Kidney tubule cell (primary cell): ENCODE measurements at regions not wholly inside any gene's neighbourhood (a gene's known extent, or its start where the extent isn't known, plus 50 kb on each side); places are given as distances from the start of the nearest gene placed in this dataset.
"Not testable (repeated sequence)": the region's sequence is repeated elsewhere in the genome, so short reads cannot be mapped to it uniquely, and the experiment has no call there.

Experiments used
- DNase-seq: peaks from one replicate; pipeline ENCODE4 v3.0.0-alpha.2; 2018; ENCODE audit warnings: low spot score

- DNase-seq = no peak
Observed at GRCh38 chr13:64675255-64675892, 2554.8 kb downstream of the PCDH9 start.

GRCh38 chr13:64674126-64674525 is 2556.0 kb downstream of the PCDH9 start:
- DNase-seq = no peak

GRCh38 chr13:64672751-64673150 is 2557.4 kb downstream of the PCDH9 start:
- DNase-seq = no peak

GRCh38 chr13:64662887-64663593 is 2567.1 kb downstream of the PCDH9 start:
- DNase-seq = no peak

GRCh38 chr13:64648293-64648692 is 2581.8 kb downstream of the PCDH9 start:
- no peak for DNase-seq

- no peak for DNase-seq
Observed at GRCh38 chr13:64643066-64643465, 2587.1 kb downstream of the PCDH9 start.

GRCh38 chr13:64640002-64640401 is 2590.1 kb downstream of the PCDH9 start:
- no peak for DNase-seq

- DNase-seq = no peak
Observed at GRCh38 chr13:64639206-64639605, 2590.9 kb downstream of the PCDH9 start.

GRCh38 chr13:64633948-64634347 is 2596.2 kb downstream of the PCDH9 start:
- DNase-seq = no peak

GRCh38 chr13:64627654-64628053 is 2602.5 kb downstream of the PCDH9 start:
- no peak for DNase-seq

GRCh38 chr13:64626105-64626504 is 2604.0 kb downstream of the PCDH9 start:
- DNase-seq = no peak

GRCh38 chr13:64617231-64617630 is 2612.9 kb downstream of the PCDH9 start:
- DNase-seq = no peak

GRCh38 chr13:64591971-64592370 is 2638.2 kb downstream of the PCDH9 start:
- peak; percentile 1 for DNase-seq

- DNase-seq = no peak
Observed at GRCh38 chr13:64579331-64579730, 2650.8 kb downstream of the PCDH9 start.

GRCh38 chr13:64568748-64569147 is 2661.4 kb downstream of the PCDH9 start:
- DNase-seq = no peak

- not testable (repeated sequence) for DNase-seq
Observed at GRCh38 chr13:64558031-64558430, 2672.1 kb downstream of the PCDH9 start.

- DNase-seq = no peak
Observed at GRCh38 chr13:64556376-64556775, 2673.8 kb downstream of the PCDH9 start.

- DNase-seq = no peak
Observed at GRCh38 chr13:64553411-64554129, 2676.6 kb downstream of the PCDH9 start.

- DNase-seq = peak; percentile 1
Observed at GRCh38 chr13:64551755-64552154, 2678.4 kb downstream of the PCDH9 start.

- no peak for DNase-seq
Observed at GRCh38 chr13:64546371-64546770, 2683.8 kb downstream of the PCDH9 start.

GRCh38 chr13:64540976-64541375 is 2689.2 kb downstream of the PCDH9 start:
- DNase-seq = no peak

GRCh38 chr13:64540468-64540867 is 2689.7 kb downstream of the PCDH9 start:
- no peak for DNase-seq

GRCh38 chr13:64538711-64539110 is 2691.4 kb downstream of the PCDH9 start:
- DNase-seq = no peak
